Astrocyte (in vitro differentiated cells and primary cell): ENCODE measurements at regions not wholly inside any gene's neighbourhood (a gene's known extent, or its start where the extent isn't known, plus 50 kb on each side); places are given as distances from the start of the nearest gene placed in this dataset.

Experiments used
- EZH2 ChIP-seq: IDR thresholded peaks from 2 replicates; pipeline ENCODE4 v1.6.1; 2012; ENCODE audit warnings: mild to moderate bottlenecking, low read length, inconsistent platforms; ENCODE audit not compliant: insufficient read depth
- TF ChIP-seq, protein P1 (sequence below): IDR thresholded peaks from 2 replicates; pipeline ENCODE4 v1.5.1; 2011; ENCODE audit warnings: low read depth, mild to moderate bottlenecking, inconsistent platforms, low read length, moderate library complexity; ENCODE audit not compliant: insufficient read depth

GRCh38 chr2:66920415-66920814 is 476.7 kb upstream of the ETAA1 start:
- TF ChIP-seq, protein P1, sequence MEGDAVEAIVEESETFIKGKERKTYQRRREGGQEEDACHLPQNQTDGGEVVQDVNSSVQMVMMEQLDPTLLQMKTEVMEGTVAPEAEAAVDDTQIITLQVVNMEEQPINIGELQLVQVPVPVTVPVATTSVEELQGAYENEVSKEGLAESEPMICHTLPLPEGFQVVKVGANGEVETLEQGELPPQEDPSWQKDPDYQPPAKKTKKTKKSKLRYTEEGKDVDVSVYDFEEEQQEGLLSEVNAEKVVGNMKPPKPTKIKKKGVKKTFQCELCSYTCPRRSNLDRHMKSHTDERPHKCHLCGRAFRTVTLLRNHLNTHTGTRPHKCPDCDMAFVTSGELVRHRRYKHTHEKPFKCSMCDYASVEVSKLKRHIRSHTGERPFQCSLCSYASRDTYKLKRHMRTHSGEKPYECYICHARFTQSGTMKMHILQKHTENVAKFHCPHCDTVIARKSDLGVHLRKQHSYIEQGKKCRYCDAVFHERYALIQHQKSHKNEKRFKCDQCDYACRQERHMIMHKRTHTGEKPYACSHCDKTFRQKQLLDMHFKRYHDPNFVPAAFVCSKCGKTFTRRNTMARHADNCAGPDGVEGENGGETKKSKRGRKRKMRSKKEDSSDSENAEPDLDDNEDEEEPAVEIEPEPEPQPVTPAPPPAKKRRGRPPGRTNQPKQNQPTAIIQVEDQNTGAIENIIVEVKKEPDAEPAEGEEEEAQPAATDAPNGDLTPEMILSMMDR = no peak
- no peak for TF ChIP-seq EZH2
